GM13976 (cell line): ENCODE measurements at regions not wholly inside any gene's neighbourhood (a gene's known extent, or its start where the extent isn't known, plus 50 kb on each side); places are given as distances from the start of the nearest gene placed in this dataset.

Experiments
- DNase-seq: peaks from one replicate; pipeline ENCODE4 v3.0.0; 2012; ENCODE audit warnings: low spot score
- CTCF ChIP-seq: IDR thresholded peaks from 2 replicates; pipeline ENCODE4 v1.5.1; 2012; ENCODE audit warnings: borderline replicate concordance, mild to moderate bottlenecking; ENCODE audit not compliant: insufficient read depth; ENCODE audit errors: extremely low read depth, missing control alignments, control extremely low read depth
- in situ Hi-C: fragments of 300-500 bp; cut with MboI; formaldehyde crosslinking; loops from one replicate; pipeline ENCODE4 v1.12.0; 2022; ENCODE audit warnings: low sequenced_read_pairs, mixed read lengths, inconsistent platforms; ENCODE audit not compliant: unreplicated experiment

DNA sequence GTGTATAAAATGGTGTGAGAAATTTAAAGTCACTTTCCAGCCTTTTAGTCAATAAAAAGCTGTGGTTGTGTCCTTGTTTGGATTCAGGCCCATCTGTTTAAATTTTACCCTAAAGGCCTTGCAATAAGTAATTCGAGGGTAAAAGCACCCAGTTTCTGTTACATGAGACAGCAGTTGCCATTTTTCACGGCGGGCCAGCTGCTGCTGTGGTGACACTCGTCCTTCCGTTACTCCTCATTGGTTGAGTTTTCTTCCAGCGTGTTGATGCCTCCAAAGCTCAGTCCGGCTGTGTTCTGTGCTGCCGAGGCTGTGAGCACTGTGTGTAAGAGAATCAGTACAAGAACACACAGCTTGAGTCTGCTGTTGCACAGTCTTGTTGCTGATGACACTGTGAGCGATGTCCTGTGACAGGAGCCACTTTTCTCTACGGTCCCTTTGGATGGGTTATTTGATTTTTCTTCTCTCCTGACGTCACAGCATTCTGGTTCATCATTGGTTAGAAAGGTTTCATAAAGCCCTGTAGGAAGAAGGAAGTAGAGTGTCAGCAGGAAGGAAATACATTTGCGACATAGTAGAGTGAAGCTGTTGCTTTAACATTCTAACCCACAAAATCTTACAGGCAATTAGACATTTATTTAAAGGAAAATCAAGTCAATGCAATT lies 602.5 kb upstream of the ARGLU1 start:
- TF ChIP-seq CTCF = no peak
- in situ Hi-C loops = no loop called here
- DNase-seq = no peak

DNA sequence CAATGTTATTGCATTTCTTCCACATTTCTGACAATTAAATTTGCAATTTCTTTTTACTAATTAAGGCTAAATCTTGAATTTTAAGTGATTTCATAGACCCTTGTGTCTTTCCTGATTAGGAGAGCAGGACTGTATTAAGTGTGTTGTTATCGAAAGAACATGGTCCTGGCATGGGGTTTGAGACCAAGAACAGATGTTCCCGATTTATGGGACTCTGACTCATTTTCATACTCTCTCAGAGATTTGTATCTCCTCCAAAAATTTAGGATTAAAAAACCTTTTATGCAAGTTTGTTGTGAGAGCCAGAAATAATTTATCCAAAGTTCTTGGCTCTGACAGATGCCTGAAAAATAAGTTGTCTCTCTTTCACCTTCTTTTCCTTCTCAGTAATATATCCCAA lies 589.3 kb upstream of the ARGLU1 start:
- no peak for DNase-seq
- in situ Hi-C loops = no loop called here
- no peak for TF ChIP-seq CTCF

DNA sequence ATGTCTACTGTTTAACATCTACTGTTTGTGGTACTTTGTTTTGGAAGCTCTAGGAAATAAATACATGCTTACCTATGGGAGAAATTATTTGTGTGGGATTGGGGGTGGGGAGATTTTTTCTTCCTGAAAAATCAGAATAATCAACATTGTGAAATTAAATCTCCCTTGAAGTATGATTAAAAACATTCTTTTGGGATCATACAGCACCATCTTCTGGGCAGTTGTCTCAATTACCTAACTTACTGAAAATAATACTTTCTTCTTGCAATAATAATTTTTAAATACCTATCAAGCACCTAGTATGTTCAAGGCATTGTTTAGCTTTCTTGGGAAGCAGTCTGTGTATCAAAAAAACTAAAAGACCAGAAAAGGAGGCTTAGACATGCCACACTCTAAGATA lies 576.5 kb upstream of the ARGLU1 start:
- in situ Hi-C loops = no loop called here
- no peak for TF ChIP-seq CTCF
- DNase-seq = no peak

DNA sequence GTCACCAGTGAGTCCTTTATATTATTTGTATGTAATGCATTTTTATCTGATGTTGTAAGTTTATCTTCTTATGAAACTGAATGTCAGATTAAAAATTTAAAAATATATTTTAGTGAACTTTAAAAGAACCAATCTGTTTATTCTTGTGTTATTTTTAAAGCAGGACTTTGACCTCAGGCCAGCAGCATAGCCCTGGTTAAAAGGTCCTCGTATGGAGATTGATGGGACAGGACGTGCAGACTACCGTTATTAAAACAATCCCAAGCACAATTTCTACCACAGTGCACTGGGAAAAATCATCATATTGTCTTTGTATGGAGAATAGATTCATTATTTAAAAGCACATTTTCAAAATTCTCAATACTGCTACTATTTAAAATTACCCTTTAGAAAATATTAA lies 573.8 kb upstream of the ARGLU1 start:
- in situ Hi-C loops = no loop called here
- no peak for DNase-seq
- no peak for TF ChIP-seq CTCF

DNA sequence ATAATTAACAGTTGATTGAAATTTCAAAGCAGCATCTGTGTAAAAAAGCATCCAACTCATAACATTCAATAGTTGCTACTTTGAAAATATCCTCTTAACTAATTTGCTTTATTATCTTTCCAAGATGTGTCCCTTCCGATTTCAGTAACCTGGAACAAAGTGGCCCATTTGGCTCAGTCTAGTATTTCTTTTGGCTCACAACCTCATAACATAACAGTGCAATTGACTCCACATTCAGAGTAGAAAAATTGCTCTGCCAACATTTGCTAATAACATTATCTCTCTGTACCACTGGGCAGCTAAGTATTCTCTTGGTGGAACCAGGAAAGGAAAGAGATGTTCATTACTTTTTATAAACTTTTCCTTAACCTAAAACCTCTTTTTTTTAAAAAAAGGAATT lies 571.1 kb upstream of the ARGLU1 start:
- in situ Hi-C loops = no loop called here
- no peak for TF ChIP-seq CTCF
- DNase-seq = no peak

DNA sequence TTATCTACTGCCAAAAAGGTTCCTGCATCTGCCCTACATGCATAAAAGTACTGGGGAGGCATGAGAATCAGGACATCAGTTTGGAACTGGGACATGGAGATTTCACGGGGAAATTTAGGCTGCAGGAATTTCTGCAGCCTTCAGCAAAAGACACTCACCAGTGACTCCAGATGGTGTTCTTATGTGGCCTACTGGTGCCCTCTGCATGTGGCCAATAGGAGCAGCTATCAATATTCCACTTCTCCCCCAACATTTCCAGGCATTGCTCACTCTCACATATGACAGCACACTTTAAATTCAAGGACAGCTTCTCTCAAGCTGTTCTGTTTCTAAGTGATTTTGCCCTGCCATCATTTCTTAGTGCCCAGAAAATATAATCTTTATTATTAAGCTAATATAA lies 570.5 kb upstream of the ARGLU1 start:
- no peak for TF ChIP-seq CTCF
- in situ Hi-C loops = no loop called here
- DNase-seq = no peak

DNA sequence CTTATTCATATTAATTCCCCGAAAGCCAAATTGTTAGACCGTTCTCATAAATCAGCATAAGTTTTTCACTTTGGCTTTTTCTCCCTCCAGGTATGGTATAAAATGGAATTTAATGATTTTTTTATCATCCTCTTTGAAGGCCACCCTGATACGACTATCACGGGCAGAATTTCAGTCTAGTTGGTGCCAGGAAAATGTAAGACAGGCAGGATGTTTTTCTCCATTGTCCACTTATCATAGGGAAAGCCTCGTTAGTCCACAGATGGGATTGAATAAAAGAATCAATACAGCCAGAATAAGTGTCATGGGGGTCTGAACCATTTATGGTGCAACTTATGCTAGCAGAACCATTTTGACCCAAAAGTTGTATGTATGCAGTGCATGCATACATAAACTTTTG lies 566.0 kb upstream of the ARGLU1 start:
- in situ Hi-C loops = no loop called here
- TF ChIP-seq CTCF = no peak
- DNase-seq = no peak
